SK-N-MC (cell line): ENCODE measurements at regions not wholly inside any gene's neighbourhood (a gene's known extent, or its start where the extent isn't known, plus 50 kb on each side); places are given as distances from the start of the nearest gene placed in this dataset.

Experiments used
- DNase-seq: peaks from one replicate; pipeline ENCODE4 v3.0.0-alpha.2; 2011; ENCODE audit warnings: low read depth, low spot score
- H3K27ac ChIP-seq: fragments of 200-600 bp; sonication (generic); 2 replicates; pipeline ENCODE4 v1.5.1; 2016; ENCODE audit warnings: mixed run types
- H3K36me3 ChIP-seq: fragments of 200-600 bp; sonication (generic); 2 replicates; pipeline ENCODE4 v1.6.1; 2017; ENCODE audit warnings: antibody characterized with exemption, low read length, mixed read lengths; ENCODE audit not compliant: insufficient read depth
- H3K4me3 ChIP-seq: fragments of 200-600 bp; sonication (generic); 2 replicates; pipeline ENCODE4 v1.5.1; 2016
- H3K9ac ChIP-seq: fragments of 200-600 bp; sonication (generic); 2 replicates; pipeline ENCODE4 v1.8.0; 2017; ENCODE audit warnings: mixed run types, mixed read lengths; ENCODE audit not compliant: insufficient read length
- H3K9me3 ChIP-seq: fragments of 200-600 bp; sonication (generic); 2 replicates; pipeline ENCODE4 v1.6.1; 2017; ENCODE audit warnings: low read depth, mild to moderate bottlenecking, antibody characterized with exemption, low read length, moderate library complexity, mixed read lengths
- EZH2 ChIP-seq: fragments of 200-600 bp; sonication (generic); IDR thresholded peaks from one replicate; pipeline ENCODE4 v1.6.1; 2017; ENCODE audit warnings: antibody characterized with exemption
- FOXP2 ChIP-seq: optimal IDR thresholded peaks from 2 replicates; pipeline ENCODE3; 2011; ENCODE audit warnings: mild to moderate bottlenecking, moderate library complexity; ENCODE audit not compliant: insufficient read depth; ENCODE audit errors: extremely low read length, control extremely low read depth
- POLR2AphosphoS5 ChIP-seq: IDR thresholded peaks from 2 replicates; pipeline ENCODE4 v1.6.1; 2012; ENCODE audit warnings: mild to moderate bottlenecking, low read depth, low read length, borderline replicate concordance

GRCh38 chr16:26521626-26522025 is 545.1 kb upstream of the C16orf82 start:
- Histone ChIP-seq H3K9me3 (no peaks in the 10 kb centered on the region), H3K27ac (no peak overlapping the region), H3K36me3 (no peaks in the 10 kb centered on the region), H3K4me3 (no peak overlapping the region), H3K9ac (no peak overlapping the region)
- DNase-seq = no peak
- TF ChIP-seq EZH2 (no peak), FOXP2 (no peak), POLR2AphosphoS5 (no peak)

- H3K27ac ChIP-seq = peak overlapping the region; percentile 84
- no peaks in the 10 kb centered on the region for H3K9me3 ChIP-seq
- no peak for DNase-seq
- TF ChIP-seq FOXP2 = no peak
- no peak for TF ChIP-seq POLR2AphosphoS5
- no peak for TF ChIP-seq EZH2
- no peak overlapping the region for H3K9ac ChIP-seq
- H3K4me3 ChIP-seq = peak overlapping the region; percentile 39
- no peaks in the 10 kb centered on the region for H3K36me3 ChIP-seq
These were observed 542.4 kb upstream of the C16orf82 start for GRCh38 chr16:26524281-26524680.

- H3K9ac ChIP-seq = no peak overlapping the region
- TF ChIP-seq EZH2 (no peak), POLR2AphosphoS5 (no peak), FOXP2 (no peak)
- peak; percentile 75 for DNase-seq
- no peaks in the 10 kb centered on the region for H3K36me3 ChIP-seq
- H3K27ac ChIP-seq = peak overlapping the region; percentile 84
- H3K9me3 ChIP-seq = no peaks in the 10 kb centered on the region
- H3K4me3 ChIP-seq = peak overlapping the region; percentile 39; the same call in 1 of the 2 replicates
These were observed 541.9 kb upstream of the C16orf82 start for GRCh38 chr16:26524846-26525245.

DNA sequence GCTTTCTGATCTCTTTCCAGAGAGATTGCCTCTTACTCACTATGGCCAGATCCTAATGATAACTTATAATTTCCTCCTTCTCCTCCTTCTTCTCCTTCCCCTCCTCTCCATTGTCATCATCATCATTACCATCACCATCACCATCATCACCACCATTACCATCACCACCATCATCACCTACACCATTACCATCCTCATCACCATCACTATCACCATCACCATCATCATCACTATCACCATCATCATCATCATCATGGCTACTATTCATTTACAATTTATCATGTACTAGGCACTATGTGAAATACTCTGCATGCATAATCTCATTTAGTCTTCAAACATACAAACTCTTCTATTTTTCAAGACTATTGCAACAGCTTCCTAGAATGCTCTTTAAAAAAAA is 540.9 kb upstream of the C16orf82 start:
- H3K36me3 ChIP-seq = no peaks in the 10 kb centered on the region
- no peak overlapping the region for H3K9ac ChIP-seq
- DNase-seq = no peak
- TF ChIP-seq FOXP2 (no peak), POLR2AphosphoS5 (no peak), EZH2 (no peak)
- H3K4me3 ChIP-seq = no peak overlapping the region
- no peak overlapping the region for H3K27ac ChIP-seq
- no peaks in the 10 kb centered on the region for H3K9me3 ChIP-seq

DNA sequence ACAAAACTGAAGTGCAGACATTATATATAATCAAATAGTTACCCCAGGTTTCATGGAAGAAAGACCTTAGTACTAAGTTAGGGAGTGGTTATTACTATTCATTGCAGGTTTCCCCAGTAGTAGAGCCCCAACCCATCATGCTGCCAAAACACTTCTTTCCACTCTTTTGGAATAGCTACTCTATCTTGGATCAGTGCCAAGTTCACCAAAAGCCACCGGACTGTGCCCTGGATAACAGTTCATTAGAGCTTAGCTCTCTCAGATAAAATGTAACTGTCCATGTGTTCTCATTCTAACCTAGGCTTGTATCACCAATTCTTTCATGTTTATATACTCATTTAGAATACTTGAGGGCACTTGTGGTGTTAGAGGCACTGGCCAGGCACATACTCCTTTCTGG is 540.1 kb upstream of the C16orf82 start:
- DNase-seq = no peak
- no peak overlapping the region for H3K9ac ChIP-seq
- no peaks in the 10 kb centered on the region for H3K36me3 ChIP-seq
- H3K4me3 ChIP-seq = no peak overlapping the region
- H3K27ac ChIP-seq = no peak overlapping the region
- H3K9me3 ChIP-seq = no peaks in the 10 kb centered on the region
- TF ChIP-seq EZH2 (no peak), POLR2AphosphoS5 (no peak)

DNA sequence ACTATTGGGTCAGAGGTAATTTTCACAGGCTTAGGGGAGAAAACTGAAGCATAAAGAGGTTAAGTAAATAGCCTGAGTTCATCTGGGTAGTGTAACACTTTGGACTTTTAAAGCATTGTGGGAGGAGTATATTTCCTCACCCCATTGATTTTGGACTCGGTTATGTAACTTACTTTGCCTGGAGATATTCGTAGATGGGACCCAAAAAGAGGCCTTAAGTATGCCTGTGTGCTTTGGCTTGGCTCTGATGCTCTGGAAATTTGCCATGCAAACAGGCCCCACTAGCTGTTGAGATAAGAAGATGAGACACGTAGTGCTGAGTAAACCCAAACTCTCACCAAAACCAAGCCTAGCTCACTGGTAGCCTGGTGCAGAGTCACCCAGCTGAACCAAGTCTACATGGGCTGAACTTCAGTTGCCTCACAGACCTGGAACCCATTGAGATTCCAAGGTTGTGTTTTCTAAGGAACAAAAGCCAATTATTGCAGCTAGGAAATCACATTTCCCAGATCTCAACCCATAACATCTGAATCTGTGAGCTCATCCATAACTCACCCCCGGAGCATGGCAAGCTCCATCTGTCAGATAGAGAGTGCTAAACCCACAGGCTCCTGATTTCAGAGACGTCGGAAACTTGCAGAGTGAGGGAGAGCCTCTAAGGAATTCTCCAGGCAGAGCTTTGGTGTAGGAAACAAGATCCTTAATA is 536.0 kb upstream of the C16orf82 start:
- H3K27ac ChIP-seq = no peak overlapping the region
- no peaks in the 10 kb centered on the region for H3K36me3 ChIP-seq
- no peak for DNase-seq
- H3K9me3 ChIP-seq = no peaks in the 10 kb centered on the region
- TF ChIP-seq FOXP2 (no peak), EZH2 (no peak), POLR2AphosphoS5 (no peak)
- no peak overlapping the region for H3K9ac ChIP-seq
- no peak overlapping the region for H3K4me3 ChIP-seq

- no peak for TF ChIP-seq POLR2AphosphoS5
- no peak for TF ChIP-seq FOXP2
- TF ChIP-seq EZH2 = no peak
- no peak overlapping the region for H3K9ac ChIP-seq
- no peak overlapping the region for H3K4me3 ChIP-seq
- H3K9me3 ChIP-seq = no peaks in the 10 kb centered on the region
- DNase-seq = no peak
- H3K27ac ChIP-seq = no peak overlapping the region
- no peaks in the 10 kb centered on the region for H3K36me3 ChIP-seq
These were observed 535.4 kb upstream of the C16orf82 start for GRCh38 chr16:26531290-26531730.

- no peaks in the 10 kb centered on the region for H3K36me3 ChIP-seq
- no peaks in the 10 kb centered on the region for H3K9me3 ChIP-seq
- H3K9ac ChIP-seq = no peak overlapping the region
- no peak overlapping the region for H3K4me3 ChIP-seq
- H3K27ac ChIP-seq = no peak overlapping the region; the same call in 1 of the 2 replicates
- no peak for TF ChIP-seq EZH2
- TF ChIP-seq FOXP2 = no peak
- TF ChIP-seq POLR2AphosphoS5 = no peak
- DNase-seq = no peak
These were observed 534.3 kb upstream of the C16orf82 start for GRCh38 chr16:26532456-26532855.

GRCh38 chr16:26542198-26542597 is 524.5 kb upstream of the C16orf82 start:
- no peak for DNase-seq
- TF ChIP-seq POLR2AphosphoS5 (no peak), EZH2 (no peak), FOXP2 (no peak)
- no peaks in the 10 kb centered on the region for H3K9me3 ChIP-seq
- no peak overlapping the region for H3K9ac ChIP-seq
- no peaks in the 10 kb centered on the region for H3K36me3 ChIP-seq
- H3K4me3 ChIP-seq = no peak overlapping the region
- no peak overlapping the region for H3K27ac ChIP-seq
